RWPE2 (cell line): ENCODE measurements at regions not wholly inside any gene's neighbourhood (a gene's known extent, or its start where the extent isn't known, plus 50 kb on each side); places are given as distances from the start of the nearest gene placed in this dataset.

Experiments used
- ATAC-seq: fragments of 200-7000 bp; cut with Tn5 transposase; 3 replicates; pipeline ENCODE4 v1.9.1; 2021; ENCODE audit warnings: low read depth
- DNase-seq: peaks from one replicate; pipeline ENCODE4 v3.0.0-alpha.2; 2020; ENCODE audit warnings: low spot score
- H3K27ac ChIP-seq: fragments of 450-650 bp; 2 replicates; pipeline ENCODE4 v1.5.1; 2017; ENCODE audit warnings: mild to moderate bottlenecking; ENCODE audit not compliant: poor library complexity, severe bottlenecking
- H3K27me3 ChIP-seq: fragments of 250-450 bp; sonication (Bioruptor Pico); 2 replicates; pipeline ENCODE4 v1.5.1; 2021; ENCODE audit warnings: mild to moderate bottlenecking, moderate library complexity; ENCODE audit not compliant: insufficient read depth, poor library complexity, severe bottlenecking
- H3K36me3 ChIP-seq: fragments of 250-450 bp; sonication (Bioruptor Pico); 2 replicates; pipeline ENCODE4 v1.5.1; 2020; ENCODE audit warnings: low read depth, mild to moderate bottlenecking, moderate library complexity
- H3K4me1 ChIP-seq: fragments of 250-450 bp; sonication (Bioruptor Pico); 2 replicates; pipeline ENCODE4 v1.5.1; 2021; ENCODE audit warnings: mild to moderate bottlenecking, moderate library complexity; ENCODE audit not compliant: insufficient read depth, poor library complexity, severe bottlenecking
- H3K4me3 ChIP-seq: fragments of 250-450 bp; sonication (Bioruptor Pico); 2 replicates; pipeline ENCODE4 v1.5.1; 2021; ENCODE audit warnings: mild to moderate bottlenecking, moderate library complexity; ENCODE audit not compliant: severe bottlenecking
- H3K9me3 ChIP-seq: fragments of 250-450 bp; sonication (Bioruptor Pico); 2 replicates; pipeline ENCODE4 v1.5.1; 2021; ENCODE audit warnings: mild to moderate bottlenecking, moderate library complexity; ENCODE audit not compliant: severe bottlenecking
- TF ChIP-seq, protein P1 (sequence below): fragments of 450-650 bp; IDR thresholded peaks from one replicate; pipeline ENCODE4 v1.5.1; 2017; ENCODE audit warnings: mild to moderate bottlenecking, moderate library complexity; ENCODE audit not compliant: poor library complexity, severe bottlenecking

DNA sequence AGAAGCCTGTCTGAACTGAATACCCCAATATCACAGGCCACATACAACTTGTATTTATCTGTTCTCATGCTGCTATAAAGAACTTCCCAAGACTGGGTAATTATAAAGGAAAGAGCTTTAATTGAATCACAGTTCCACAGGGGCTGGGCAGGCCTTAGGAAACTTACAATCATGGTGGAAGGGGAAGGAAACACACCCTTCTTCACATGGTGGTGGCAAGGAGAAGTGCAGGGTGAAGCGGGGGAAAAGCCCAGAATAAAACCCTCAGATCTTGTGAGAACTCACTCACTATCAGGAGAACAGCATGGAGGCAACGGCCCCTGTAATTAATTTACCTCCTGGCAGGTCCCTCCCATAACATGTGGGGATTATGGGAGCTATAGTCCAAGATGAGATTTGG lies 50.3 kb upstream of the FNDC1 start:
- TF ChIP-seq, protein P1, sequence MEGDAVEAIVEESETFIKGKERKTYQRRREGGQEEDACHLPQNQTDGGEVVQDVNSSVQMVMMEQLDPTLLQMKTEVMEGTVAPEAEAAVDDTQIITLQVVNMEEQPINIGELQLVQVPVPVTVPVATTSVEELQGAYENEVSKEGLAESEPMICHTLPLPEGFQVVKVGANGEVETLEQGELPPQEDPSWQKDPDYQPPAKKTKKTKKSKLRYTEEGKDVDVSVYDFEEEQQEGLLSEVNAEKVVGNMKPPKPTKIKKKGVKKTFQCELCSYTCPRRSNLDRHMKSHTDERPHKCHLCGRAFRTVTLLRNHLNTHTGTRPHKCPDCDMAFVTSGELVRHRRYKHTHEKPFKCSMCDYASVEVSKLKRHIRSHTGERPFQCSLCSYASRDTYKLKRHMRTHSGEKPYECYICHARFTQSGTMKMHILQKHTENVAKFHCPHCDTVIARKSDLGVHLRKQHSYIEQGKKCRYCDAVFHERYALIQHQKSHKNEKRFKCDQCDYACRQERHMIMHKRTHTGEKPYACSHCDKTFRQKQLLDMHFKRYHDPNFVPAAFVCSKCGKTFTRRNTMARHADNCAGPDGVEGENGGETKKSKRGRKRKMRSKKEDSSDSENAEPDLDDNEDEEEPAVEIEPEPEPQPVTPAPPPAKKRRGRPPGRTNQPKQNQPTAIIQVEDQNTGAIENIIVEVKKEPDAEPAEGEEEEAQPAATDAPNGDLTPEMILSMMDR, result no peak
- no peaks in the 10 kb centered on the region for H3K4me1 ChIP-seq
- no peak overlapping the region for H3K4me3 ChIP-seq
- no peak for ATAC-seq
- no peaks in the 10 kb centered on the region for H3K36me3 ChIP-seq
- H3K27me3 ChIP-seq, result no peaks in the 10 kb centered on the region
- no peak overlapping the region for H3K27ac ChIP-seq
- H3K9me3 ChIP-seq, result no peaks in the 10 kb centered on the region
- DNase-seq, result no peak

DNA sequence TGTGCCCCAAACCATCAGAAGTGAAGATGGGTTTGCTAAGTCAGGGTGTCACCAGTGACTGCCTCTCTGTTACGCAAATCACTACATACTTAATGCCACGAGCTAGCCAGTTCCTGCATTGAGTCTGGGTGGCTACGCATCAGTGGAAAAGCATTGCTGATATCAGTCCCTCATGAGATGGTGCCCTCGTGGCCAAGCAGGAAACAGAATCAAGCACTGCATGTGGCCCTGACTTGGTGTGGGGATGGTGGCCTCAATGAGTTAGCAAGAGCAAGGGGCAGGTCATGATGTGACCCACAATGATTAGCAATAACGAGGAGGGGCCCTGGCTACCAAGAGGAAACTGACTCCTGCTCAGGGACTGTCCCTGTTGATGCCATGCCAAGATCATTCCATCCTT lies 51.6 kb upstream of the FNDC1 start:
- no peaks in the 10 kb centered on the region for H3K9me3 ChIP-seq
- DNase-seq (no peak), ATAC-seq (no peak)
- no peaks in the 10 kb centered on the region for H3K4me1 ChIP-seq
- H3K27ac ChIP-seq, result no peak overlapping the region
- no peak overlapping the region for H3K4me3 ChIP-seq
- H3K36me3 ChIP-seq, result no peaks in the 10 kb centered on the region
- no peaks in the 10 kb centered on the region for H3K27me3 ChIP-seq
- TF ChIP-seq, protein P1, result no peak

DNA sequence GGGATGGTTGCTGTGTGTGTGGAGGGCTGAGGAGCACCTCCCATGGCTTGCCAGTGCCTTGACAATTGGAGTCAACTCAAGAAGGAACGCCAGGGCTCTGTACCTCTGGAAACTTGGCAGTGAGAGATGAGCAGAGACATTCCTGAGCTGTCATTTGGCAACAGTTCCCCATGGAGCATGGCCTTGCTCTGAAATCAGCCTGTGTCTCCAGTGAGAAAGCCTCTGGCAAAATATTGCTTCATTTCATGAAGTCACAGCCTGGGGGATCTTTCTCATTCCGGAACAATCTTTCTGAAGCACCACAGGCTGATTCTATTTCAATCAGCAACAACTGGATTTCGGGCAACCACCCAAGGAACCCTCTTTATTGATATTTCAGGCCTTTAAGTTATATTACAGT lies 52.2 kb upstream of the FNDC1 start:
- no peaks in the 10 kb centered on the region for H3K36me3 ChIP-seq
- DNase-seq (no peak), ATAC-seq (peak; percentile 40; the same call in 1 of the 3 replicates)
- H3K27me3 ChIP-seq, result no peaks in the 10 kb centered on the region
- no peak overlapping the region for H3K4me3 ChIP-seq
- H3K27ac ChIP-seq, result no peak overlapping the region
- TF ChIP-seq, protein P1, result no peak
- no peaks in the 10 kb centered on the region for H3K4me1 ChIP-seq
- H3K9me3 ChIP-seq, result no peaks in the 10 kb centered on the region

DNA sequence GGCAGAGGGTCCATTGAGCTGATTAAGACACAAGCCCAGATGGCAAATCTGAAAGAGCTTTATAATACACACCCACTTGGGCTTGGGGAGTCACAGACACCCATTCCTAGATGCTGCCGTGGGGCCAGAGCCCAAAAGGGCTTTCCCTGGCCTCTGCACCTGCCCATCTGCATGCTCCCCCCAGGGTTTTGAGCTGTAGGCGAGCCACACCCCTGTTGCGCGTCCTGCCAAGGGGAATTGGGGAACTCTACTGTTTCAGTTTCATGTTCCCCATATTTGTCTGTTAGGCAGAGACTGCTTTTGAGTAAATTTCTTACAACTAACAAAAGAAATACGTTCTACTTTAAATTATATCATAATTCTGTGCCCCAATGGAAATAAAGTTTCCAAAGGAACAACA lies 52.9 kb upstream of the FNDC1 start:
- H3K4me1 ChIP-seq, result no peaks in the 10 kb centered on the region
- DNase-seq (no peak), ATAC-seq (no peak)
- H3K27me3 ChIP-seq, result no peaks in the 10 kb centered on the region
- no peaks in the 10 kb centered on the region for H3K36me3 ChIP-seq
- H3K27ac ChIP-seq, result no peak overlapping the region
- H3K9me3 ChIP-seq, result no peaks in the 10 kb centered on the region
- TF ChIP-seq, protein P1, result no peak
- no peak overlapping the region for H3K4me3 ChIP-seq

DNA sequence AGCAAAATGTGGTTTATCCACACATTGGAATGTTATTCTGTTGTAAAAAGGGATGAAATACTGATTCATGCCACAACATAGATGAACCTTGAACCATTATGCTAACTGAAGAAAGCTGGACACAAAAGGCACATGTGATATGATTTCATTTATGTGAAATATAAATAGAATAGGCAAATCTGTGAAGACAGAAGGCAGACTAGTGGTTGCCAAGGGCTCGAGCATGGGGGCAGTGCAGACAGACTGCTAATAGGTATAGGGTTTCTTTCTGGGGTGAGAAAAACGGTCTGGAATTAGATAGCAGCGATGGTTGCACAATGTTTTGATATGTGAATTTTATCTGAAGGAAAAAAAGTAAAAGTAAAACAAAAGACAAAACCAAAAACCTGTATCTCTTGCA lies 54.6 kb upstream of the FNDC1 start:
- Histone ChIP-seq H3K27ac (no peak overlapping the region), H3K27me3 (no peaks in the 10 kb centered on the region), H3K9me3 (no peaks in the 10 kb centered on the region), H3K36me3 (no peaks in the 10 kb centered on the region), H3K4me1 (no peaks in the 10 kb centered on the region), H3K4me3 (no peak overlapping the region)
- TF ChIP-seq, protein P1, result no peak
- DNase-seq (no peak), ATAC-seq (no peak)
